GM21447 (cell line): ENCODE measurements at regions not wholly inside any gene's neighbourhood (a gene's known extent, or its start where the extent isn't known, plus 50 kb on each side); places are given as distances from the start of the nearest gene placed in this dataset.
"Not testable (repeated sequence)": the region's sequence is repeated elsewhere in the genome, so short reads cannot be mapped to it uniquely, and the experiment has no call there.

ENCODE experiments used
- ATAC-seq: cut with Tn5 transposase; IDR thresholded peaks from one replicate; pipeline ENCODE4 v1.9.1; 2021; ENCODE audit not compliant: unreplicated experiment

DNA sequence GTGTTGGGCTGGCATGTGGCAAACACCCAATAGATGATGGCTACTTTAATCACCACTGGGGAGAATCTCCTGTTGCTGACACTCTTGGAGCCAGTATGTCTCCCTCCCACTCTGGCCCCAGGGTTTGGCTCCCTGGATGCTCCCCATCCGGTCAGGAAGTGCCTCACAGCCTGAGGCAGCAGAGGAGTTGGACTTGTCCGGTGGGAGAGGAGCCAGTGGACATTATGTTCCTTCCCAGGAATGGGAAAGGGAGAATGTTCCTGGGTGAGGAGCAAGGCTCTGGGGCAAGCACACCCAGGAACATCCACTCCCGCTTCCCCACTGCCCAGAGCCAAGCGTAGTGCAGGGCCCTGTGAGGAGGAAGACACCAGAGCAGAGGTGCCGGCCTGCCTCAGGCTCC lies 84.6 kb upstream of the NAV2 start:
- no peak for ATAC-seq

DNA sequence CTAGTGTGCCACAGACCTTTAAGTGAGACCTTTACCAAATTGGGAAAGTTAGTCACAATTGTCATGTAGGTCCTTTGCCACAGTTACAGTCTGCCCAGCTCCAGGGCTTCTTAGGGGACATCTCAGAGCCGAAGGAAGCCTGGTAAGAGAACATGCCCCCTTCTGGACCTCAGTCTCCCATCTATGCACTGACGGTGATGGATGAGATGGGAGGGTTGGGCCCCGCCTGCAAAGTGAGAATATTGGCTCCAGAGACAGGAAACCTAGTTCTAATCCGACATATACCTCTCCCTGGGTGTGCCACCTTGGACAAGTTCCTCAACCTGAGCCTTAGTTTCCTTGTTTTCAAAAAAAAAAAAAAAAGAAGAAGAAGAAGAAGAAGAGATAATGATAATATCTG lies 85.1 kb upstream of the NAV2 start:
- ATAC-seq = no peak

GRCh38 chr11:19625438-19625837 lies 87.2 kb upstream of the NAV2 start:
- no peak for ATAC-seq

DNA sequence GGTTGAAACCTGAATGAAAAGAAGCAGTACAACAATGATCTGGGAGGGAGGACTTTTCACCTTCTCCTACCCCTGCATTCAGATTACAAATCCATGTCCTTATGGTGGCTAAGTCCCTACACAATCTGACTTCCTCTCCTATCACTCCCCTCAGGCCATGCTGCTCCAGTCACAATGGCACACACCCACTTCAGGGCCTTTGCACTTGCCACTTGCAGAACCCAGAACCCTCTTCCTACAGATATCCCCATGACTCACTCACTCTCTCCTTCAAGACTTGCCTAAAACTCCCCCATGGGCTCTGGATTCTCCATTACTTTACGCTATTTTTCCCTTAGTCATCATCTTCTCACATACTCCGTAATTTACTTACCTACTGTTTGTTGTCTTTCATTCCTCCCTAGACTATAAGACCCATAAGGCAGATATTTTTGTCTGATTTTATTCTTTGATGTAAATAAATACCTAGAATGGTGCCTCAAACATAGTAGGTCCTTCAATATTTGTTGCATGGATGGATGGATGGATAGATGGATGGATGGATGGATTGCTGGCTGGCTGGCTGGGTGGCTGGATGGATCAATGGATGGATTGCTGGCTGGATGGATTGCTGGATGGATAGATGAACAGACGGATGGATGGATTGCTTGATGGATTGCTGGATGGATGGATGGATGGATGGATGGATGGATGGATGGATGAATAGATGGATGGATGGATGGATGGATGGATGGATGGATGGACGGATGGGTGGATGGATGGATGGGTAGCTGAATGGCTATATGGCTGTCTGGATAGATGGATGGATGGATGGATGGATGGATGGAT lies 94.7 kb upstream of the NAV2 start:
- ATAC-seq = no peak

GRCh38 chr11:19615341-19616183 lies 97.1 kb upstream of the NAV2 start:
- no peak for ATAC-seq

DNA sequence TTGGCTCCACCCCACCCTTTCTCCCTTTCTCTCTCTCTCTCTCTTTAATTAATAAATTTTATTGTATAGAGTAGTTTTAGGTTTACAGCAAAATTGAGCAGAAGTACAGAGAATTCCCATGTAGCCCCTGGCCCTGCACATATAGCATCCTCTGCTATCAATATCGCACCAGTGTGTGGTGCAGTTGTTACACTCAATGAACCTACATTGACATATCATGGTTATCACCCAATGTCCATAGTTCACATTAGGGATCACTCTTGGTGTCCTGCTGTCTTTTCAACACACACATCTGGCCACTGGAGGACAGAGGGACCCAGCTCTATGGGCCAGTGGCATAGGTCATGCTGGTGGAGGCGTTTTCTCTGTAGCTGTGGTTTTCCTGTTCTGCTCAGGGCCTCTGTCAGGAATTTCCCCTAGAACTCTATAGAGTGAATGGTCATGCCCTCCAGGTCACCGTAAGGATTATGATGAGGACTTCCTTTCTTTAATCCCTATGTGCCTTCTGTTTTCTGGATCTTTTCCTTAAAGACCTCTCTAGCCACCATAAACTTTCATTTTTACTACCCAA lies 98.2 kb upstream of the NAV2 start:
- no peak for ATAC-seq

- ATAC-seq = not testable (repeated sequence)
These were observed 100.6 kb upstream of the NAV2 start for GRCh38 chr11:19612025-19612424.

DNA sequence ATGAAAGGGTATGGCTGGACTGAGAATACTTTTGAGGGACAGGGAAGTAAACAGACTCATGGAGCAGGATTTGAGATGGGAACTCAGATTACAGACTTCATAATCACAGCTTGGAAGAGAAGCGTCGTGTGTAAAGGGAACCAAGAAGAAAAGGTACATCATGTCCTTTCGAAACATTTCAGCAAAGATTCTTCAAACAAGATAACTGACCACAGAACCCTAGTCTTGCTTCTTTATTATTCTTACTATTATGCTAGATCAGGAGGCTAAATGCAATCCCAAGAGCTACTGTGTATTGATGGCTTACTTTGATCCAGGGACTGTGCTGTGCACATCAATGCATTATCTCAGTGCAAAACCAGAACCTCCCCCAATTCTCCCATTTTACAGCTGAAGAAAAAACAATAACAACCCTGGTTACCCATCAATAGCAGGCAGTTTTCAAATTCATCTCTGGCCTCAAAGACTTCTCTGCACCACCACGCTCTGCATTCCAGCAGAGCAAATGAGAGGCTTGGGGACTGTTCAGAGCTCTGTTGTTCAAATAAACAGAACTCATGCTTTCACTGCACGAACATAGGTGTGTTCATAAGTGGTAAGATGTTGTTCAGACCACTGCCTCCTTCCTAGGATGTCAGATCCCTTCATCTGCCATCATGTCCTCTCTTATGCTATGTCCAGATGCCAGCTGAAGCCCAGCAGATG lies 104.8 kb upstream of the NAV2 start:
- no peak for ATAC-seq

DNA sequence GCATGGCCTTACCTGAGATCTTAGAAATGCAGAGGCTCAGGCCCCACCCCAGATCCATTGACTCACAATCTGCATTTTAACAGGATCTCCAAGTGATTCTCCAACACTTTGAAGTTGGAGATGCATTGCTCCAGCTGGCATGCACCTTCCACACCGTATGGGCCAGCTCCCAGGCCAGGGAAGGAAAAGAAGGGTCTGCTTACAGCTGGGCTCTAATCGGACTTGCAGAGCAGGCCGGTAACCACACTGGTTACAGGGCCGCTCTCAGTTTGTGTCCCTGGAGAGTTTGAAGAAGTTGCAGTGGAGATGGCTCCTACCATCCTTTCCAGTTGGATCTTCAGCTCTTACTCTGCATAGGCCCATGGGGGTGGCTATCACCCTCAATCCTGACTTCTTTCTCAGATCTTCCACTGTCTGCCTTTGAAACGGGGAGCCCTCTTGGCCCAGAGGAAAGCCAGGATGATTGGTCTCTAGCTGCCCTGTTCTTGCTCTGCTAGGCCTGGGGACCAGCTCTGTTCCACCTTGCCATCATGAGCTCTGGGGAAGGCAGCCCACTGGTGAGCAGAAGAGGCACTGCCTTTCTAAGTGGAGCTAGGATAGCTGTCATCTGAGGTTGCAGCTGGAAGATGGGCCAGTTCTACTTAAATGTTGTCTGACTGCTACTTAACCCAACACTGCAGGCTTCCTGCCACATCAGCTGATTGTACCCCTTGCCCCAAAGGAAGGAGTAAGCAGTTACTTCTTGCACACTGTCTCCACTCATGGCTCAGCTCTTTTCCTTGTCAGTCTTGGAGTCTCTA lies 105.6 kb upstream of the NAV2 start:
- no peak for ATAC-seq

GRCh38 chr11:19605520-19606371 lies 106.9 kb upstream of the NAV2 start:
- ATAC-seq = no peak

- ATAC-seq = no peak
These were observed 107.8 kb upstream of the NAV2 start for GRCh38 chr11:19604679-19605375.

- ATAC-seq = no peak
These were observed 108.9 kb upstream of the NAV2 start for GRCh38 chr11:19603771-19604170.

DNA sequence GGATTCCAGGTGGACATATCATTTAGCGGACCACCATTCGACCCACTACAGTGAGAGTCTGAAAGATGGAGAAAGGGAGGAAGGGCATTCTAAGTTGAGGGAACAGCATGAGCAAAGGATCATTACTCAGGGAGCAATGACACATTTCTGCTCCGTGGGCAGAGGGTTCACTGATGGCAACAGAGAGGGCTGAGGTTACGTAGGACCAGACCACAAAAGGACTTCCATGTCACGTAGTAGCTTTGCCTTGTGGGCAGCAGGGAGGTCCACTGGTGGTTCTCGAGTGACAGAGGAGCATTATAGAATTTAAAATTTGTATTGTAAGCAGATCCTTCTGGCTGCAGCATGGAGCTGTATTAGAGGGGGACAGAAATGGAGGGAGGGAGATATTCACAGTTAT lies 109.7 kb upstream of the NAV2 start:
- ATAC-seq = no peak

GRCh38 chr11:19602406-19602805 lies 110.2 kb upstream of the NAV2 start:
- ATAC-seq = no peak

- no peak for ATAC-seq
These were observed 111.4 kb upstream of the NAV2 start for GRCh38 chr11:19601235-19601634.

DNA sequence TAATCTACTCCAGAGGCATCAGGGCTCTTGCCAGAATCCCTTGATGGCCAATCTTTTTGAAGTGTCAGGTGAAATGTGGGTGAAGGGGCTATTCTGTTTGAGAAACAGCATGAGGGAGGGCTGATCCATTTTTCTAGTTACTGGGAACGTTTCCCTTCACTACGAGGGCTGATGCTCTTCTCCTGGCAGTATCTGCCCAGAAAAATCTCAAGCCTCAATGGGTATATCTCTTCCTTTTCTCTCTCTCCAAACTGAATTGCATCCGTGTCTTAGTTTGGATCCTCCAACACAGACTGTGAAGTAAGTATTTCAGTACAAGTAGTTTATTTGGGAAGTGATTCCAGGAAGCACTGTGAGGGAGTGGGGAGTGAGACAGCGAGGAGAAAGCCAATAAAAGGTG lies 113.0 kb upstream of the NAV2 start:
- ATAC-seq = no peak

- no peak for ATAC-seq
These were observed 113.7 kb upstream of the NAV2 start for GRCh38 chr11:19598876-19599486.

DNA sequence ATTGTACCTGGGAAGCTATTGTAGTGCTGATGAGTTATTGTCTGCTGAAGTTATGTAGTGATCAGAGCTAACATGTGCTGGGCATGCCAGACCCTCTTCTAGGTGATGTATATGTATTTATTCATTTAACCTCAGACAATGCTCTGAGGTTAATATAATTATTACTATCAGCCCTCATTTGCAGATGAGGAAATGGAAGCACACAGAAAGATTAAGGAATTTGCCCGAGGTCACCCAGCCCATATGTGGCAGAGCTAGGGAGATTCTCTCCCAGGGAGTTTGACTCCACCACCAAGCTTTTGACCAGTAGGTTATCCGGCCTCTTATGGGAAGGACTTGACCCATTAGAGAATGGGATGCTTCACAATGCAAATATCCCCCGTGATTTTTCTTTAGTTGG lies 114.2 kb upstream of the NAV2 start:
- ATAC-seq = no peak

DNA sequence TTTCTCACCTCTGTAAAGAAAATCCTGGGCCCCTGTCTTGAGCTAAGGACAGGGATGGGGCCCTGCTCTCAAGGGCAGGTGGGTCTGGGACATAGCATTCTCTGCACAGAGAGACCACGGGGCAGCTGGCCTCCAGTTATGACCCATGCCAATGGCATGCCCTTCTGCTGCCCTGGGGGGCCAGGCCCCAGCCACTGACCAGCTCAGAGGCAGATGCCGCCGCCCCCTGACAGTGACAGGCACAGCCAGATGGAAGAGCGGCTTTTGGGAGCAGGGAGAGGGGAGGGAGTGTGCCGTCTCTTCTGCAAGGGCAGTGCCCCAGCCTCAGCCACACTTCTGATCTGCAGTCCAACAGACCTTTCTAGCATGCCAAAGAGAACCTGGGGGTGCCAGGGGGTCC lies 114.8 kb upstream of the NAV2 start:
- no peak for ATAC-seq
